ENCODE measurements at regions not wholly inside any gene's neighbourhood (a gene's known extent, or its start where the extent isn't known, plus 50 kb on each side); places are given as distances from the start of the nearest gene placed in this dataset.
"Not testable (repeated sequence)": the region's sequence is repeated elsewhere in the genome, so short reads cannot be mapped to it uniquely, and the experiment has no call there.

GRCh38 chr4:9704551-9705332 lies 76.7 kb upstream of the DRD5 start:
- TF ChIP-seq POLR2A (IDR thresholded peaks at IDR 0.05; ENCODE audit: low read depth, low read length) (no peak), POLR2AphosphoS5 (IDR thresholded peaks at IDR 0.05; ENCODE audit: low read depth, low read length) (no peak), TAF1 (IDR thresholded peaks at IDR 0.05; ENCODE audit: borderline replicate concordance, low read depth, low read length) (no peak)
- FAIRE-seq: no peak
- no peak for DNase-seq (ENCODE audit: insufficient read length)

GRCh38 chr4:9707281-9707680 lies 74.2 kb upstream of the DRD5 start:
- not testable (repeated sequence) for FAIRE-seq; DNase-seq (ENCODE audit: insufficient read length)

- not testable (repeated sequence) for FAIRE-seq; DNase-seq (ENCODE audit: insufficient read length)
These were observed 73.5 kb upstream of the DRD5 start for GRCh38 chr4:9707936-9708335.

- no peak for FAIRE-seq
- no peak for DNase-seq (ENCODE audit: insufficient read length)
- TF ChIP-seq POLR2AphosphoS5 (IDR thresholded peaks at IDR 0.05; ENCODE audit: low read depth, low read length) (no peak), POLR2A (IDR thresholded peaks at IDR 0.05; ENCODE audit: low read depth, low read length) (no peak), TAF1 (IDR thresholded peaks at IDR 0.05; ENCODE audit: borderline replicate concordance, low read depth, low read length) (no peak)
These were observed 71.7 kb upstream of the DRD5 start for GRCh38 chr4:9709724-9710123.

DNA sequence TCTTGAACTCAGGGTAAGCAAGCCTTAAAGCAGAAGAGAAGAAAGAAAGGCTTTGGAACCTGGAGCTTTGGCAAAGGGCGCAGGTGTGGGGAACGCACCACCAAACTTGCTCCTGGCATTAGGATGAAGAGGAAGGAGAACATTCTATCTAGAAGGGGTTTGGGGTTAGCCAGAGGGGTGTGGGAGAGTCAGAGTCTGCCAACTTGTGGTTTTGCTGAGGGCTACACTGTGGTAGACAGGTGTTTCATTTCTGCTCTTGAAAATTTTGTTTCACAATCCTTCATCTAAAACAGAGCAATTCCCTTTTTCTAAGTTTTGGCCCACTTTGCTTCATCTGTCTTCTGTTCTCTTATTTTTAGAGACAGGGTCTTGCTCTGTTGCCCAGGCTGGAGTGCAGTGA lies 66.2 kb upstream of the DRD5 start:
- not testable (repeated sequence) for FAIRE-seq; DNase-seq (ENCODE audit: insufficient read length)

GRCh38 chr4:9716093-9716492 lies 65.3 kb upstream of the DRD5 start:
- no peak for FAIRE-seq
- DNase-seq (ENCODE audit: insufficient read length): no peak
- TF ChIP-seq POLR2A (IDR thresholded peaks at IDR 0.05; ENCODE audit: low read depth, low read length) (no peak), POLR2AphosphoS5 (IDR thresholded peaks at IDR 0.05; ENCODE audit: low read depth, low read length) (no peak), TAF1 (IDR thresholded peaks at IDR 0.05; ENCODE audit: borderline replicate concordance, low read depth, low read length) (no peak)

GRCh38 chr4:9718246-9718939 lies 63.0 kb upstream of the DRD5 start:
- DNase-seq (ENCODE audit: insufficient read length); FAIRE-seq: not testable (repeated sequence)

GRCh38 chr4:9722131-9722530 lies 59.3 kb upstream of the DRD5 start:
- not testable (repeated sequence) for FAIRE-seq; DNase-seq (ENCODE audit: insufficient read length)

All from GM12892 (cell line).